Sigmoid colon (tissue), 6 donors: ENCODE measurements at regions not wholly inside any gene's neighbourhood (a gene's known extent, or its start where the extent isn't known, plus 50 kb on each side); places are given as distances from the start of the nearest gene placed in this dataset.
A peak's percentile ranks its signal among the peaks of the same experiment; 100 is the strongest.

Experiments used
- DNase-seq: peaks from one replicate; pipeline ENCODE4 v3.0.0-alpha.2; 2019
- H3K27ac ChIP-seq, 4 donors: fragments of 200-600 bp; sonication (generic); one replicate each; pipeline ENCODE4 v1.5.1; 2016 to 2019; ENCODE audit warnings: mild to moderate bottlenecking in 1 of 4
- H3K27me3 ChIP-seq, 3 donors: fragments of 200-600 bp; sonication (generic); one replicate each; pipeline ENCODE4 v1.5.1; 2019; ENCODE audit warnings: mild to moderate bottlenecking in 1 of 3
- H3K36me3 ChIP-seq, 4 donors: fragments of 200-600 bp; sonication (generic); one replicate each; pipeline ENCODE4 v1.5.1; 2016 to 2019
- H3K4me1 ChIP-seq, 4 donors: fragments of 200-600 bp; sonication (generic); one replicate each; pipeline ENCODE4 v1.5.1; 2017 to 2019
- H3K4me3 ChIP-seq, 4 donors: fragments of 200-600 bp; sonication (generic); one replicate each; pipeline ENCODE4 v1.5.1; 2017 to 2019; ENCODE audit warnings: mild to moderate bottlenecking in 2 of 4, moderate library complexity in 1 of 4
- H3K9me3 ChIP-seq, 4 donors: fragments of 200-600 bp in 3 of 4; sonication (generic) in 3 of 4; one replicate each; pipeline versions ENCODE4 v1.5.1 to v1.6.1; 2013 to 2019
- CTCF ChIP-seq, 4 experiments: fragments of 450-650 bp in 3 of 4; fragments of 200-600 bp in 1 of 4; IDR thresholded peaks; one replicate each; pipeline ENCODE4 v1.5.1; 2016 to 2019; ENCODE audit warnings: antibody characterized with exemption in 4 of 4, mild to moderate bottlenecking in 3 of 4, moderate library complexity in 2 of 4
- EP300 ChIP-seq, 4 donors: sonication (generic); formaldehyde crosslinking; IDR thresholded peaks; one replicate each; pipeline ENCODE4 v1.6.1; 2017; ENCODE audit warnings: antibody characterized with exemption in 4 of 4
- POLR2A ChIP-seq, 2 donors: fragments of 450-650 bp; IDR thresholded peaks; one replicate each; pipeline ENCODE4 v1.6.1; 2016; ENCODE audit warnings: antibody characterized with exemption in 2 of 2, mild to moderate bottlenecking in 2 of 2, moderate library complexity in 2 of 2
- POLR2AphosphoS5 ChIP-seq, 4 donors: sonication (generic); formaldehyde crosslinking; IDR thresholded peaks; one replicate each; pipeline ENCODE4 v1.6.1; 2017; ENCODE audit warnings: antibody characterized with exemption in 4 of 4
- WGBS, 2 donors: extraction: QIAGEN DNeasy Blood & Tissue Kit; methylation state at CpG; one replicate each; pipeline ENCODE4 v1.1.7; 2013; 5-methylcytosine and 5-hydroxymethylcytosine counted together
- intact Hi-C: fragments of 100-400 bp; cut with DNase I; formaldehyde crosslinking; loops from one replicate; pipeline ENCODE4 v1.15.1; 2023
- donor health status: healthy with polysubstance abuse.
- donor health status: healthy.

GRCh38 chr10:31650010-31650409, 278.6 kb downstream of the ARHGAP12 start:
- Histone ChIP-seq H3K9me3 (no peaks in the 10 kb centered on the region), H3K27me3 (no peaks in the 10 kb centered on the region), H3K4me1 (peaks cover 0 to 29% (median 18%) of the 10 kb centered on the region in 4 donors), H3K27ac (peak overlapping the region; percentile 38 to 88 (median 78)), H3K36me3 (no peaks in the 10 kb centered on the region), H3K4me3 (peak overlapping the region; percentile 10 to 32 (median 26))
- 65 to 74% methylated on average over 8 of the region's 8 CpGs for WGBS, 2 donors
- TF ChIP-seq POLR2AphosphoS5 (IDR thresholded peaks at IDR 0.05) (peak; percentile 54 to 92 (median 58)), POLR2A (IDR thresholded peaks at IDR 0.05) (no peak), EP300 (IDR thresholded peaks at IDR 0.05) (peak in 1 of 4 donors; percentile 88), CTCF (IDR thresholded peaks at IDR 0.05) (no peak)
- intact Hi-C loops: no loop called here
- peak; percentile 94 for DNase-seq

DNA sequence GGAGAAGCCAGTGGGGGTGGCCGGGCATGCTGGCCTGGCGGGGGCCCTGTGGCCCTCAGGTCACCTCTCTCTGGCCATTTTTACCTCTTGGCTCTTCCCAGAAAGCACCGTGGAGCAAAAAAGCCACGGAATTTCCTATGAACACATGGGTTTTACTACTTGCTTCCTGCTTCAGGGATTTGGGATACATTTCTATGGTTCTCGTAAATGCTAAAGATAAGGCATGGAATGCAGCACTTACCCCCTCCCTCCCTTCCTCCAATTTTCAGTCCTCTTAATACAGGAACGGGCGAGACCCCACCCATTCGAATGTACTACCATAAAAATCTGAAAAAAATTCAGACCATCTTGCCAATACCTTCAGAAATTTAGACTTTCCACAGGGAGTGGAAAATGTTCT, 279.7 kb downstream of the ARHGAP12 start:
- H3K27ac ChIP-seq: peak overlapping the region in 2 of 4 donors; percentile 79 to 88
- intact Hi-C loops: no loop called here
- TF ChIP-seq POLR2A (IDR thresholded peaks at IDR 0.05) (no peak), POLR2AphosphoS5 (IDR thresholded peaks at IDR 0.05) (no peak), EP300 (IDR thresholded peaks at IDR 0.05) (no peak), CTCF (IDR thresholded peaks at IDR 0.05) (no peak)

GRCh38 chr10:31647861-31648260, 280.8 kb downstream of the ARHGAP12 start:
- WGBS, 2 donors: 70 to 72% methylated on average over 5 of the region's 5 CpGs
- DNase-seq: no peak

More for the DNA sequence above, 279.7 kb downstream of the ARHGAP12 start:
- DNase-seq: no peak
- no peaks in the 10 kb centered on the region for H3K9me3 ChIP-seq
- no peak overlapping the region for H3K4me3 ChIP-seq
- no peaks in the 10 kb centered on the region for H3K36me3 ChIP-seq
- H3K27me3 ChIP-seq: no peaks in the 10 kb centered on the region
- 45 to 71% methylated on average over 8 of the region's 8 CpGs for WGBS, 2 donors
- peaks cover 0 to 31% (median 18%) of the 10 kb centered on the region in 4 donors for H3K4me1 ChIP-seq

GRCh38 chr10:31646519-31646918, 282.1 kb downstream of the ARHGAP12 start:
- no peaks in the 10 kb centered on the region for H3K9me3 ChIP-seq
- H3K36me3 ChIP-seq: no peaks in the 10 kb centered on the region
- TF ChIP-seq EP300 (IDR thresholded peaks at IDR 0.05) (no peak), POLR2A (IDR thresholded peaks at IDR 0.05) (no peak), CTCF (IDR thresholded peaks at IDR 0.05) (no peak), POLR2AphosphoS5 (IDR thresholded peaks at IDR 0.05) (no peak)
- H3K27ac ChIP-seq: no peak overlapping the region
- intact Hi-C loops: no loop called here
- DNase-seq: no peak
- H3K27me3 ChIP-seq: no peaks in the 10 kb centered on the region
- H3K4me3 ChIP-seq: no peak overlapping the region
- peaks cover 0 to 31% (median 18%) of the 10 kb centered on the region in 4 donors for H3K4me1 ChIP-seq
- WGBS, 2 donors: 88 to 94% methylated on average over 4 of the region's 4 CpGs

More at GRCh38 chr10:31647861-31648260, 280.8 kb downstream of the ARHGAP12 start:
- no peak for TF ChIP-seq EP300 (IDR thresholded peaks at IDR 0.05)
- TF ChIP-seq CTCF (IDR thresholded peaks at IDR 0.05): no peak
- no peak for TF ChIP-seq POLR2A (IDR thresholded peaks at IDR 0.05)
- TF ChIP-seq POLR2AphosphoS5 (IDR thresholded peaks at IDR 0.05): no peak
- Histone ChIP-seq H3K27ac (no peak overlapping the region), H3K9me3 (no peaks in the 10 kb centered on the region), H3K4me3 (no peak overlapping the region), H3K36me3 (no peaks in the 10 kb centered on the region), H3K27me3 (no peaks in the 10 kb centered on the region), H3K4me1 (peaks cover 0 to 31% (median 18%) of the 10 kb centered on the region in 4 donors)
- intact Hi-C loops: no loop called here

- DNase-seq: no peak
- H3K27me3 ChIP-seq: no peaks in the 10 kb centered on the region
- peaks cover 0 to 31% (median 18%) of the 10 kb centered on the region in 4 donors for H3K4me1 ChIP-seq
- intact Hi-C loops: no loop called here
- TF ChIP-seq EP300 (IDR thresholded peaks at IDR 0.05): no peak
- TF ChIP-seq POLR2AphosphoS5 (IDR thresholded peaks at IDR 0.05): no peak
- TF ChIP-seq POLR2A (IDR thresholded peaks at IDR 0.05): no peak
- no peak for TF ChIP-seq CTCF (IDR thresholded peaks at IDR 0.05)
- H3K9me3 ChIP-seq: no peaks in the 10 kb centered on the region
- H3K4me3 ChIP-seq: no peak overlapping the region
- H3K36me3 ChIP-seq: no peaks in the 10 kb centered on the region
- WGBS, 2 donors: 83 to 91% methylated on average over 6 of the region's 6 CpGs
- H3K27ac ChIP-seq: peak overlapping the region in 1 of 4 donors; percentile 2
These were observed 282.8 kb downstream of the ARHGAP12 start for GRCh38 chr10:31645786-31646185.
